ENCODE measurements at regions not wholly inside any gene's neighbourhood (a gene's known extent, or its start where the extent isn't known, plus 50 kb on each side); places are given as distances from the start of the nearest gene placed in this dataset.

DNA sequence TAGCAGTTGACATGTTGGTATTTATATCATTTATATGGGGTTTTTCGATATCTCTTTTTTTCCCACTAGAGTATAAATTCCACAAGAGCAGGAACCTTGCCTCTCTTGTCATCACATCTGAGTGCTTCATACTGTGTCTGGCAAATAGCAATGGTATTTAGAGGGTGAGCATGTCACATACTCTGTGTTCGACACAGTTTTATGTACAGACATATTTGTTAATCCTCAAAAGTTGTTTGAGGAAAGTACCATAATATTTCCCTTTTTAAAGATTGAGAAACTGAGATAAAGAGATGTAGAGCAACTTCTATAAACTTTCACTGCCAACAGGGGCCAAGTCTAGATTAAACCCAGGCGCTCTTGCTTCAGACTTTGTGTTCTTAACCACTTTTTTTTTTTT, 324.6 kb upstream of the PDGFD start:
- TF ChIP-seq POLR2AphosphoS5 (IDR thresholded peaks at IDR 0.05; ENCODE audit: low read depth, low read length) (no peak), FOXP2 (optimal IDR thresholded peaks at IDR 0.05; ENCODE audit: borderline replicate concordance, extremely low read depth, extremely low read length, insufficient read depth) (no peak), SIN3A (IDR thresholded peaks at IDR 0.05; ENCODE audit: borderline replicate concordance, insufficient read depth, low read length) (no peak), TAF1 (IDR thresholded peaks at IDR 0.05; ENCODE audit: borderline replicate concordance, insufficient read depth, low read length) (no peak)
- TF ChIP-seq, protein P1, sequence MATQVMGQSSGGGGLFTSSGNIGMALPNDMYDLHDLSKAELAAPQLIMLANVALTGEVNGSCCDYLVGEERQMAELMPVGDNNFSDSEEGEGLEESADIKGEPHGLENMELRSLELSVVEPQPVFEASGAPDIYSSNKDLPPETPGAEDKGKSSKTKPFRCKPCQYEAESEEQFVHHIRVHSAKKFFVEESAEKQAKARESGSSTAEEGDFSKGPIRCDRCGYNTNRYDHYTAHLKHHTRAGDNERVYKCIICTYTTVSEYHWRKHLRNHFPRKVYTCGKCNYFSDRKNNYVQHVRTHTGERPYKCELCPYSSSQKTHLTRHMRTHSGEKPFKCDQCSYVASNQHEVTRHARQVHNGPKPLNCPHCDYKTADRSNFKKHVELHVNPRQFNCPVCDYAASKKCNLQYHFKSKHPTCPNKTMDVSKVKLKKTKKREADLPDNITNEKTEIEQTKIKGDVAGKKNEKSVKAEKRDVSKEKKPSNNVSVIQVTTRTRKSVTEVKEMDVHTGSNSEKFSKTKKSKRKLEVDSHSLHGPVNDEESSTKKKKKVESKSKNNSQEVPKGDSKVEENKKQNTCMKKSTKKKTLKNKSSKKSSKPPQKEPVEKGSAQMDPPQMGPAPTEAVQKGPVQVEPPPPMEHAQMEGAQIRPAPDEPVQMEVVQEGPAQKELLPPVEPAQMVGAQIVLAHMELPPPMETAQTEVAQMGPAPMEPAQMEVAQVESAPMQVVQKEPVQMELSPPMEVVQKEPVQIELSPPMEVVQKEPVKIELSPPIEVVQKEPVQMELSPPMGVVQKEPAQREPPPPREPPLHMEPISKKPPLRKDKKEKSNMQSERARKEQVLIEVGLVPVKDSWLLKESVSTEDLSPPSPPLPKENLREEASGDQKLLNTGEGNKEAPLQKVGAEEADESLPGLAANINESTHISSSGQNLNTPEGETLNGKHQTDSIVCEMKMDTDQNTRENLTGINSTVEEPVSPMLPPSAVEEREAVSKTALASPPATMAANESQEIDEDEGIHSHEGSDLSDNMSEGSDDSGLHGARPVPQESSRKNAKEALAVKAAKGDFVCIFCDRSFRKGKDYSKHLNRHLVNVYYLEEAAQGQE (IDR thresholded peaks at IDR 0.05; ENCODE audit: insufficient read depth in 1 of 2, low read depth in 2 of 2, low read length in 2 of 2): no peak

DNA sequence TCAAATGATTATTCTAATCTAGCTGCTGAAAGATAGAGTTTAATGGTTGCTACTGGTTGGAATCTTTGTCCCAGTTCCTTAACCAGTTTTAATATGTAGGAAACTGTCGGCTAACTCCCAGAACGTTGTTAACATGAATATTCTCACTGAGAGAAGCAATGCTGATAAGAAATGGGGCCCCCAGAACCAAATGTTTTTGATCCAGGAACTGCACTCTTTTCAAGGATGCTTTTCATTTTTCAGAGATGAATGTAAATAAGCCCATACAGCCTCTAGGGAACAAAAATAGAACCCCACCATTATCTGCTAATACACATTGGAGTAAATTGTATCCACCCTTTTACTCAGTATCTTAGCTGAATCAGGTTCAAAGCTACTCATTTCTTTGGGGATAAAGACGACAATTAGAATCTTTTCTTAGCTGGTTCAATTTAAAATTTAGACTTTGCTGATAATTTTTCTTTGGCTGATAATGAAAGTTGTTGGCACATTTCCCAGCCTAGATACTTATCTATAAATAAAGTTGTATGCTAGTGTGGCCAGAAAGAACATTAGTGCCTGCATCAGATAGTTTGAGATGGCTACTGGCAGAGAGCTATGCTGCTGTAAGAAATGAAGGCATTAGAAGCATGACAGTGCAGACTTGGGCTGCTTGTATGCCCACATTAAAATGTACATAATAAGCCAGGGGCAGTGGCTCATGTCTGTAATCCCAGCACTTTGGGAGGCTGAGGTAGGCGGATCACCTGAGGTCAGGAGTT, 323.3 kb upstream of the PDGFD start:
- TF ChIP-seq FOXP2 (optimal IDR thresholded peaks at IDR 0.05; ENCODE audit: borderline replicate concordance, extremely low read depth, extremely low read length, insufficient read depth): no peak
- TF ChIP-seq TAF1 (IDR thresholded peaks at IDR 0.05; ENCODE audit: borderline replicate concordance, insufficient read depth, low read length): no peak
- no peak for TF ChIP-seq SIN3A (IDR thresholded peaks at IDR 0.05; ENCODE audit: borderline replicate concordance, insufficient read depth, low read length)
- TF ChIP-seq POLR2AphosphoS5 (IDR thresholded peaks at IDR 0.05; ENCODE audit: low read depth, low read length): no peak
- TF ChIP-seq, protein P1 (IDR thresholded peaks at IDR 0.05; ENCODE audit: insufficient read depth in 1 of 2, low read depth in 2 of 2, low read length in 2 of 2): no peak

DNA sequence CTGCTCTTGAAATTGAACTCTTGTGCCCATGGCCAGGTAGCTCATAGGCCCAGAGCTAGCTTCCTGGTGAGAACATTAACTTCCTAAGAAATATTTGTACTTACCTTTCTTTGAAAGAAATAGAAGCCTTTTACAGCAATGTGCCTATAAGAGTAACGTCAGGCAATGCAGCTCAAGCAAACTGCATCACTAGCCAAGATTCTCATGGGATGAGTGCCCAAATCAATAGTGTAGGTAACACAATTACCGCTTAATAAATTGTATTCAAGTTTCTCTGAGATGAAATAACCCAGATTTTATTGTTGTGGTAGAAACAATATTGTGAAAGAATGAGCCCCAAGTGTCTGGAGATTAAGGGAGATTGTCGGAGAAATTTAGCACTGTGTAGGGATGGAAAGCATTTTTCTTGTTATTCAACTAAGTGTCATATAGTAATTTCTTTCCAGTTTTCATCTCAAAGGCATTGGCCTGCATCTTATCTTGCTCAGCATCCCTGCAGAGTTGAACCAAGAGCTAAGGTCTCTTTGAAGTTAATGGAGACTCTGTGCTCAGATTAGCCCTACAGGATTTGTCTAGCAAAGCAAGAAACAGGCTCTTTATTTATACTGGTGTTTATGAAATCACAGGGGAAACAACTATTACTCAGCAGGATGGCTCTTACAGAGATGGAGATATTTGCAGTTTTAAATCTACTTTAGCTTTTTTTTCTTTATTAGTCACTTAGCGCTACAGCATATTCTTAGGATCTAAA, 321.0 kb upstream of the PDGFD start:
- TF ChIP-seq POLR2AphosphoS5 (IDR thresholded peaks at IDR 0.05; ENCODE audit: low read depth, low read length) (no peak), SIN3A (IDR thresholded peaks at IDR 0.05; ENCODE audit: borderline replicate concordance, insufficient read depth, low read length) (no peak), FOXP2 (optimal IDR thresholded peaks at IDR 0.05; ENCODE audit: borderline replicate concordance, extremely low read depth, extremely low read length, insufficient read depth) (no peak), TAF1 (IDR thresholded peaks at IDR 0.05; ENCODE audit: borderline replicate concordance, insufficient read depth, low read length) (no peak)
- TF ChIP-seq, protein P1 (IDR thresholded peaks at IDR 0.05; ENCODE audit: insufficient read depth in 1 of 2, low read depth in 2 of 2, low read length in 2 of 2): no peak

DNA sequence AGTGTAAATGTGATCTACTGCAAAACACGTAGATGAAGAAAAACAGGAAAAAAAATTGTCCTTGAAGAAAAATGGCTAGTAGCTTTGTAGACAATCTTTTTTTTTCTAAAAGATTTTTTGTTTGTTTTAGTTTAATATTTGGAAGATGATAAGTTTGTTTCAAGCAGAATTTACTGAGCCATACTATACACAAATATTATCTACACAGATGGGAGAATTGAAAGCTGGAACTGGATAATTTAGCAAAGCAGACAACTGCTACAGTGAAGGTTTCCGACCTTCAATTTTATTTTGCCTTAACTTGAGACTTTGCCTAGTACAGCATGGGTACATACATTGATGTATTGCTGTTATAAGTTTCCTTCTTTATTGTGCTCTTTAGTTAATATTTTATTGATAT, 313.0 kb upstream of the PDGFD start:
- TF ChIP-seq, protein P1 (IDR thresholded peaks at IDR 0.05; ENCODE audit: insufficient read depth in 1 of 2, low read depth in 2 of 2, low read length in 2 of 2): no peak
- TF ChIP-seq TAF1 (IDR thresholded peaks at IDR 0.05; ENCODE audit: borderline replicate concordance, insufficient read depth, low read length) (no peak), POLR2AphosphoS5 (IDR thresholded peaks at IDR 0.05; ENCODE audit: low read depth, low read length) (no peak), FOXP2 (optimal IDR thresholded peaks at IDR 0.05; ENCODE audit: borderline replicate concordance, extremely low read depth, extremely low read length, insufficient read depth) (no peak), SIN3A (IDR thresholded peaks at IDR 0.05; ENCODE audit: borderline replicate concordance, insufficient read depth, low read length) (no peak)
